ENCODE measurements at regions not wholly inside any gene's neighbourhood (a gene's known extent, or its start where the extent isn't known, plus 50 kb on each side); places are given as distances from the start of the nearest gene placed in this dataset.

DNA sequence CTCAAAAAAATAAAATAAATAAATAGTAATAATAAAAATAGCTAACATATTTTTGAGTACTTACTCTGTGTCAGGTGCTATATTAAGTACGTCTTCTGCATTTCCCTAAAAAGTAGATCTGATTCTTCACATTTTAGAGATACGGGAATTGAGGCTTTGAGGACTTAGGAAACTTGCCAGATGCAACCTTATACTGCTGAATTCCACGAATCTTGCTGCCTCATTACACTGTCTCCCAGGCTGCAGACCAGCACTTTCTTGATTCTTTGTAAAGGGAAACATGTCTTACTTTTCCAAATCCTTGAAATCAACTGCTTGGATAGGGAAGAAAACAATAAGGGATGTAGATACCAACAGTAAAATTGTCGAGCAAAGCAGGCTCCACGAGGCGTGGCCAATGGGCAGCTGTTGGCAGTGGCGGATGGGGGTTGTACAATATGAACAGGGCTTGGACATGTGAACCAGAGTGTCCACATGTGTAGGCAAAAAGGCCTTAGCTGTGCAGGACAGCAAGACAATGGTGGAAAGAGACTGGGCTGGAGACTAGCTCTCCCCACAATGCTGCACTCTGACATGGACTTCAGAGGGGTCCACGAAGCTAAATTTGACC lies 124.3 kb upstream of the RAI14 start:
- DNase-seq (ENCODE audit: low read depth in 2 of 2), result no peak

DNA sequence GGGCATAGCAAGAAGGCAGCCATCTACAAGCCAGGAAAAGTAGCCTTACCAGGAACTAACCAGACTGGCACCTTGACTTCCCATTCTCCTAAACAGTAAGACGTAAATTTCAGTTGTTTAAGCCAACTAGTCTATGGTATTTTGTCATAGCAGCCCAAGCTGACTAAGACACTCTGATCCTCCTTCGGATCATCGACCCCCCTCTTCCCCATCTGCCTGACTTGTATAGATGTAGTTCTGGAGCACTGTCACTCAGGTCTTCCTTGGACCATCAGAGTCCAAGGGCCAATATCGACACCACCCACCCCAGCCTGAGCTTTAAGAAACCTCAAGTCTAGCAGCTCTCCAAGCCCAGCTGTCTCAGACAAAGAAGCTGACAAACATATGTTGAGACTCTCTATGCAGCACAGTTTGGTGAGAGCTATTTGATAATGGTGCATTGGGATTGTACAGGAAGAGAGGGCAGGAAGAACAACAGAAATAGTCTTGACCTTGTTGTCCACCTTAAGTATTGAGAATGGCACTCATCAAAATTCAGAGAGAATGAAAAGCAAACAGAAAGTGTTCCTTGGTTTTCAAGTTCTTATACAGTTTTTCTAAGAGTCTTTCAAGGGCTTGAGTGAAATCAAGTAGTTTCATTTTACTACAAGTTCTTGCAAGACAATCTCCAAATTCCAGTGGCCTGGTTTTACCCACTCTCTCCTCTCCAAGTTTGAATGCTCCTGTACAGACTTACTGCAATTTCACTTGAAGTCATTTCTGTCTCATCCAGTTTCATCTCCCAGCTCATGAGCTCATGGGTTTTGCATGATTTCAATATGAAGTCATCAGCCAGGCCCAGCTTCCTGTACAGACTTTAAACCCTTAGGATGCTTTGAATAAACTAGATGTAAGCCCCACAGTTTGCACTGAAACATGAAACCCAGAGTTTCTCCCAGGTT lies 122.3 kb upstream of the RAI14 start:
- no peak for DNase-seq (ENCODE audit: low read depth in 2 of 2)

DNA sequence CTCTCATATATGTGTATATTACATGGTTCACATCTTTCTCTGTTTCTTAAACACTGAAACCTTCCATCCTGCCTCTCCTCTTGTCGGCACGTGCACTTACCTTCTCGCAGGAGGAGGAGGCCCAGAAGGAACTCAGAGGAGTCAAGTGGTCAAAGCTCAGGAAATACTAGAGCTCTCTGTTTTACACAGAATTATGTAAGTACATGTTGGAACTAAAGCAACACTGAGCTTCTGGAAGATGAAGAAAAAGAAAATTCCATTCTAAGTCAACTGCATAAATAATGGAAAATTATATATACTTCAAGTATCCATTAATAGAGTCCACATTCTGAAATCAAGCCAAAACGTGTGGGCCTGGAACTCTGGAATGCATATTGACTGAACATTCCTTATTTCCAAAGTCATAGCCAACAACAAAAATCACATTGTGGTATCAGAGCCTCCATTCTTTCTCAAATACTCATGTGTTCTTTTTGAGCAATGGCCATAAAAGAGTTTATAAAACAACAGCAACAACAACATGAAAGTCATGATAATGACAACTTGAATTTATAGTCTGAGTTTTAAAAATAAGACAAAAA lies 121.5 kb upstream of the RAI14 start:
- no peak for DNase-seq (ENCODE audit: low read depth in 2 of 2)

DNA sequence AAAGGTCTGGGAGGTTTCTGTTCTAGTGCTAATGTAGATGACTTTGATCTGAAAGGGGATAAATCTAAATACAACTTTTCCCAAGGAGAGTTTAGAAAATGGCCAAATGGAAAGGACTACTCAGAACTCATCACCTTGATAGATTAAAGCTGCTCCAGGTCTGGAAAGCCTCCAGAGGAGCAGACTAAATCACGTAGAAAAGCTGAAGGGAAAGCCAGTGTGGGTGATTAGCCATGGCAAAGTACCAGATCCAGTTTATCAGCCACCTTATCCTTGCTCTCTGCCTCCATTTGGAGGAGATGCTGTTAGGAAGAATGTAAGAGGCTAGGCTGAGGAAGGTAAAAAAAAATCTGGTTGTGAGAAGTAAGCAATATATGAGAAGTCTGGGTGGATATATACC lies 120.7 kb upstream of the RAI14 start:
- DNase-seq (ENCODE audit: low read depth in 2 of 2), result no peak

DNA sequence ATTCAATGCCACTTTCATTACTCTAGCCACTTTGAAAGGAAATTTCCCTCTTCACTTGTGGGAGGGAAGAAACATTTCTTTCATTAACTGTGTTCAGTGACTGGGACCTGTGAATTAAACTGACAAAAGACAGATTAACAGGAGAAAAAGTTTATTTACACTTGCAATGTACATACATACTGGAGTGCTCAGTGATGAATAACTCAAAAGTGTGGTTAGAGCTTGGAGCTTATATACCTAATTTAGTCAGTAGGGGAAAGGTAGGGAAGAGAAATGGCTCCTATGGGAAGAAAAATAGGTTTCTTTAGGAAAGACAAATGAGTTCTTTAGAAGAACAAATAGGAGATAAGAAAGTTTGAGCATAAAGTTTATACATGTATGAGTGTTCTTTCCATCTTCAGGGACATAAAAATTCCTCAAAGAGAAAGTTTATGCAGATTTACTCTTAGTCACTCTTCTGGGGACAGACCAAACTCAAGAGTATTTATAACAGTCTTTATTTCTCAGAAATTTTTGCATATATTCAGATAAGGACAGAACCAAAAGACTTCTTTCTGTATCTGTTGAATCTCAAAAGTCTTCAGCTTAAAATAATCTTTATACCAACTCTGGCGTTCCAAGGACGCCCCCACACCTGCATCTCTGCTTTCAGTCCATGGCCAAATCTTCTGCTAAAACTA lies 120.0 kb upstream of the RAI14 start:
- no peak for DNase-seq (ENCODE audit: low read depth in 2 of 2)

DNA sequence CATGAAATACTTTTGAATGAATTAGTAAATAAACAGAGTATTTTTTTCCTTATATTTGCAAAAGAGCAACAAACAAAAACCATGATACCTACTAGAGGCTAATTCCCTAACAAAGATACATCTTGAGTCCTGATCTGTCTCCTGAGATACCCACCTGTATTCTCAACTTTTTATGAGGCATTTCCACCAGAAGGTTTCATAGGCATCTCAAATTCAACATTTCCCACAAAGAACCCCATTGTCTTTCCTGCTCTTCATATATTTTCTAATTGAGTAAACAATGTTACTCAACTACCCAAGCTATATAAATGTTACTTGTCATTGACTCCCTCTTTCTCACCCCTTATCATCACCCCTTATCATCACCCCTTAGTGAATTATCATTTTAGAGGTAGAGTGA lies 119.4 kb upstream of the RAI14 start:
- no peak for DNase-seq (ENCODE audit: low read depth in 2 of 2)

DNA sequence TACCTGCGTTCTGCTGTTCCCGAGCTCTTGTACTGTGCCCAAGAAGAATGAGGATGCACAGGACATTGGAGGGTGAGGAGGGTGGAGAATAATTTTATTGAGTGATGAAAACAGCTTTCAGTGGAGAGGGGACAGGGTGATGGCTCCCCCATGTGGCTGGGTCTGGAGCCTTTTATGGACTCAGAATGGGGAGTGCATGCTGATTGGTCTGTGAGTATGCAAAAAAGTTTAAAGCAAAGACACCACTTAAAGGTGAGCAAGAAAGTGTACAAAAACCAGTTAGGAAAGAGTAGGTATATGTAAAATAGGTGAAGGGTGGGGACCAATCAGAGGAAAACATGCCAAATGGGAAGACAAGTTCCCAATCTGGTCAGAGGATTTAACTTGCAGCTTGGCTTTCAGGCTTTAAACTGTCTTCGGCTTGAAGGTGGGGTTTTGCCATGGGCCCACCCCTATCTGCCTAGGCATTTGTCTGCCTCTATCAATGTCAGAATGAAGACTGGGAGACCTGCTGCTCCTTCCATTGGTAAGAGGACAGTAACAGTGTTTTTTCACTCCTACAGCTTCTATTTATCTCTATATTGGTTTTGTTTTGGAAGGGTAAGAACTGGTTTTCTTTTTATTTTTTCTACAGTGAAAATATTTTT lies 118.0 kb upstream of the RAI14 start:
- no peak for DNase-seq (ENCODE audit: low read depth in 2 of 2)

DNA sequence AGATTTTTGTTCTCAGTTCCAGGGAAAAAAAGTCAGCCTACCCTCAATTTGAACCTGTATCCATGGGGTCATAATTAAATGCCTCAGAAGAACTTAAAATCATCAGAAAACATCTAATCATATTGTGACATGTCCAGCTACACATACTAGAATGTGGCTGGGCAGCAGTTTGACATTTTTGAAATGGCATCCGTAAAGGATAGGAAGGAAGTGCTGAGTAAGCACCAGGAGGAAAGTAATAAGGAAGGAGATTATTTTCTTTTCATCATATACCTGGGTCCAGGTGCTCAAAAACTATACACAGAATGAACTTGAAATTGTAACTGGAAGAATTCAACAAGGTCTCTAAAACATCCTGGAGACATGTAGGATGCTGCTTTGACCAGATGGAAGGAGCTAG lies 116.9 kb upstream of the RAI14 start:
- no peak for DNase-seq (ENCODE audit: low read depth in 2 of 2)

DNA sequence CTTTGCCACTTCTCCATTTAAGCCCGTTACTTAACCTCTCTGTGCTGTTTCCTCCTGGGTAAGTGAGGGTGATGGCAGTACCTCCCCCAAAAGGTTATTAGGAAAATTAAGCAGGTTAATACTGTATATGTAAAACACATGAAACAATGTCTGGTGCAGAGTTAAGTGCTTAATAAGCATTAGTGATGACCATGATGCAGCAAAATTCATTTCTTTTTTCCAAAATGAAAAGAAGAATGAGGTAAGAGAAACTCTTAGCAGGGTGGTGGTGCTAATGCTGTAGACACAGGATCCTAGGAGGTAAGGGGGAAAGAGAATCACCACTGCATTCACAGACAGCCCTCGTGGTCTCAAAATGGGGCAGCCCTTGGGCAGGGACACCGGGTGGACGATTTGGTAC lies 115.1 kb upstream of the RAI14 start:
- DNase-seq (ENCODE audit: low read depth in 2 of 2), result no peak

DNA sequence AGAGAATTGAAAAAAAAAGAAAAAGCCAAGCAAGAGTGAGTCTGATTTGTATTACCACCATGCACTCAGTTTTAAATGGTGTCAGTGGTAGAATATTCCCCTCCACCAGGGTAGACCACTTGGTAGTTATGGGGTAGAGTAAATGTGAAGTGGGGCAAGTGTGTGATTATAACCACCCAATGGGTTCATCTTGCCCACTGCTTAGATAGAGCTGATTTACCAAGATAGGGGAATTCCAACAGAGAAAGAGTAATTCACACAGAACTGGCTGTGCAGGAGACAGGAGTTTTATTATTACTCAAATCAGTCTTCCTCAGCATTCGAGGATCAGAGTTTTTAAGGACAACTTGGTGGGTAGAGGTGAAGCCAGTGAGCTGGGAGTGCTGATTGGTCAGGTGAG lies 113.3 kb upstream of the RAI14 start:
- no peak for DNase-seq (ENCODE audit: low read depth in 2 of 2)

DNA sequence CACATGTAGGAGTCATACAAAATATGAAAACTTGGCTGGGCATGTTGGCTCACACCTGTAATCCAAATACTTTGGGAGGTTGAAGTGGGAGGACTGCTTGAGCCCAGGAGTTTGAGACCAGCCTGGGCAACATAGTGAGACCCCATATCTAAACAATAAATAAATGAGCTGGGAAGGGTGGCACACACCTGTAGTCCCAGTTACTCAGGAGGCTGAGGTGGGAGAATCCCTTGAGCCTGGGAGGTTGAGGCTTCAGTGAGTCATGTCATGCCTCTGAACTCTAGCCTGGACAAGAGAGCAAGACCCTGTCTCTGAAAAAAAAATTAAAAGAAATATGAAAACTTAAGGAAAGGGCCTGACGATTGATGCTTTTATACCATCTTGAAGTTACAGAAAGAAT lies 112.4 kb upstream of the RAI14 start:
- DNase-seq (ENCODE audit: low read depth in 2 of 2), result no peak

DNA sequence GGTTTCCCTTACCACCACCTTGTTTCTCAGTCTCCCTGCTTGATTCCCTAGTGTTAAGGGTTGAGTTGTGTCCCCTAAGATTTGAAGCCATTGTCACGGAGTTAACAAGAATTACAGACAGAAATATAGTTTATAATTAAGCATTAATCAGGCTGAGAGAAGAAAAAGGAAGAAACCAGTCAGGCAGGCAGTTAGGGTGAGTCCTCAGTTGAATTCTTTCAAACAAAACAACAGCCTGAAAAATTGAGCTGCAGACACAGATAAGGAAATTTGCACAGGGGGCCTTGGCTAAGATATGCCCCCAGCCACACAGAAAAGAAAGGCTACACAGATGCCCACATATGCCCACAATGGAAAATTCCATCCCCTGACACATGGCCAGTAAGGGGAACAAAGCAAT lies 111.7 kb upstream of the RAI14 start:
- no peak for DNase-seq (ENCODE audit: low read depth in 2 of 2)

DNA sequence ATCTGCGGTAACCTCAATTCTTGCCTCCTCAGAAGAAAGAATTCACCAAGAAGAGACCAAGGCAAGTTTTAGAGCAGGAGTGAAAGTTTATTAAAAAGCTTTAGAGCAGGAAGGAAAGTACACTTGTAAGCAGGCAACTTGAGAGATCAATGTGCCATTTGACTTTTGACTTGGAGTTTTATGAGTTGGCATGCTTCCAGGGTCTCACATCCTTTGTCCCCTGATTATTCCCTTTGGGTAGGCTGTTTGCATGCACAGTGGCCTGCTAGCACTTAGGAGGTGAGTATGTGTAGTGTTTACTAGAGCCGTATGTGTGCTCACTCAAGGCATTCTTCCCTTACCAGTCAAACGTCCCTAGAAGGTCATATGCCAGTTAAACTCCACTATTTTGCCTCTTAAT lies 111.0 kb upstream of the RAI14 start:
- no peak for DNase-seq (ENCODE audit: low read depth in 2 of 2)

DNA sequence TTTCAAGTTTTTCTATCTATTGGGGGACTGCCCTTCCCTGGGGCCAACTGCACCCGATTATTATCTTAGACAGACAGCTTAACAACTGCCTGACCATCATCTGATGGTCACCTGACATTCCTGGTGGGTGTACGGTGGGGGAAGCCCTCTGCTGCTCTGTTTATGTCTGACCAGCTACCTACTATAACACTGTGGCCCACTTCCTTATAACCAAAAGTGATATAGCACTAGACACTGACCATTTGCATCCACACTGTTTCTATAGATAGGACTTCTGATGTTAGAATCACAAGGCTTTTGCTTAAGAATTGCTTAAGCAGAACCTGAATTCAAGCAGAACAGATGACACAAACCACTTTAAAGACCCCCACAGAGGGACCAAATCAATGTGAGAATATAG lies 110.5 kb upstream of the RAI14 start:
- DNase-seq (ENCODE audit: low read depth in 2 of 2), result no peak

DNA sequence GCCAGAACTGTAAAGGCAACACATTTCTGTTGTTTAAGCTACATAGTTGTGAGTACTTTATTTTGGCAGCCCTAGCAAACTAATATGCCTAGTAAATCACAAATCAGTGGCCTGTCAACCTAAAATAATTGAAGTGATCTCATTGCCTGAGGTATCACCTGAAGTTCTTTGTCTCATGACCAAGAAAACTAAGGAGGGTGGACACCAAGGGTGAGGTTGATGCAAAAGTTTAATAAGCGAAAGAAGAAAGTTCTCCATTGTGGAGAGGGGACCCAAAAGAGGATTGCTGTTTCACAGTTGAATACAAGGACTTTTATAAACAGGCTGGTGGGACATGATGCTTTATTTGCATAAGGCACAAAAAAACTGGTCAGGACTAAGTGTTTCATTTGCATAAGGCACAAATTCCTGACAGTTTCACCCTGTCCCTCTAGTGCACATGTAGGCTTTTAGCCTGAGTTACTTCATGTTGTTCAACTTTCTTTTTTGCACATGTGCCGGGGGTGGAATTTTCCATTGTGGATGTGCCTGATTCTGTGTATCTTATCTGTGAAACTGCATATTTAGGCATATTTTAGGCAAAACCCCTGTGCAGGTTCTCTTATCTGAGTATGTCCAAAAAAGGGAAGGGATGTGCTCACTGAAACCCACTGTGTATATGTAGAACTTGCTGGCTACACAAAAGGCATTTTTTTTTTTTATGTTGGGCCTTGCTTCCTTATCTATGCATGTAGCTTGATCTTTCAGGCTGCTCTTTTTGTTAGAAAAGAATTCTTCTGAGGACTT lies 108.6 kb upstream of the RAI14 start:
- DNase-seq (ENCODE audit: low read depth in 2 of 2), result no peak

DNA sequence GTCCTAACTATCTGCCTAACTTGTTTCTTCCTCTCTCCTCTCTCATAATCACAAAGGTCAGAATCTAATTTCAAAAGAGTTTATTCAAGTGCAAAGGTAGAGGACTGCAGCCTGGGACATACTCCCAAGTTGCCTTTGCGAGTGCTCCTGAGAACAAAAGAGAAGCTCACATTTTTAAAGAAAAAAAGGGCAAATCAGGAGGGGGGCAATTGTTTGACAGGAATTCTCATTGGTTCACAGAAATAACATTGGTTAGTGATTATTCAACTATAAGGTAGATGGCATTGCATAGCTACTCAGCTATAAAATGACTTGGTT lies 108.1 kb upstream of the RAI14 start:
- DNase-seq (ENCODE audit: low read depth in 2 of 2), result no peak

DNA sequence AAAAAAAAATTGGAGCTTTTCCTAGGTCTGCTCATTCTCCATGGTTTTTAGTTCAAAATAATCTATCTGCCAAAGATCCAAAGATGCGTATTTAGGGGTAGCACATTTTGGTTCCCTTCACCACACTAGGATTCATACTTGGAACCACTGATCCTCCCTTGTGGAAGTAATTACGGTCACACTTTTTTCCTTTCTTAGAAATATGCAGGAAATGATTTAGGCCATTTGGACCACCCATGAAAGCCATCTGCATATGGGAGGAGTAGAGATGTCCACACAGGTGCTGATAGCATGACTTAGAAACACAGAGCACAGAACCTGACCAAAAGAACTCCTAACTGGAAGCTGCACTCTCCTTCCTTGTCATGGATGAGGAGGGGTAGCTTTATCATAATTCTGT lies 105.9 kb upstream of the RAI14 start:
- DNase-seq (ENCODE audit: low read depth in 2 of 2), result no peak

DNA sequence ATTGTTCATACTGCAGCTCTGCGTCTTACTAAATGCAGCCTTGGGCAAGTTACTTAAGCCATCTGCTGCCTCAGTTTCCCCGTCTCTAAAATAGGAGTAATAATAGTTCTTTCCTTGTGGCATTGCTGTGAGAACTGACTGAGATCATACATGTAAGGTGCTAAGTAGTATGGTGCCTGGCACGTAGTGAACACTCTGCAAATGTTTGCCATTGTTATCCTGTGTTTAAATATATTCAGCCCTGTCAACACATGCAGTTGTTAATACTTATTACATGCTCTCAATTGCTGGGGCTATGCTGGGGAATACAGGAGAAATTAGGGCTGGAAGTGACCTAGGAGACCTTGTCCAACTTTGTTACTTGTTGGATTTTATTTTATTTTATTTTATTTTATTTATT lies 105.2 kb upstream of the RAI14 start:
- no peak for DNase-seq (ENCODE audit: low read depth in 2 of 2)

DNA sequence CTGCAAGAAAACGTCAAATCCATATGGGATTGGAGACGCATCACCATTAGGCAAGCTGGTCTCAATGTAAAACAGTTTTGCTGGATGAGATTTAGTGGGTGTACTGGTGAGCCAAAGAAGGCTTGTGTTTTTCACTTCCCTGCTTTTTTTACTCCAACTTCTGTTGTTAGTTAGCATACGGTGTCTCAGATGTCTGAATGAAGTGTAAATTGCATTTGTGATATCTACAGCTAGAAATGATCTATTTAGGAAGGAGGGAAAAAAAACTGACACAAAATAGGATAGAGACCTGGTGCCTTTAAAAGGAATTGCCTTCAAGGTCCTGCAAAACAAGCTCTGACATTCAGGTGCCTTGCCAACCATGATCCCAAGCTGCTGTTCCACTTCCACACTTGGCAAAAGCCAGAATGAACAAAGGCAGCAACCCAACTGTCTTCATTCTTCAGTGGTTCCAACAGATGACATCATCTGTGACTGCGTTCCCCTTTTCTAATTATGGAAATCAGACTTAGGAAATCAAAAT lies 104.2 kb upstream of the RAI14 start:
- no peak for DNase-seq (ENCODE audit: low read depth in 2 of 2)

DNA sequence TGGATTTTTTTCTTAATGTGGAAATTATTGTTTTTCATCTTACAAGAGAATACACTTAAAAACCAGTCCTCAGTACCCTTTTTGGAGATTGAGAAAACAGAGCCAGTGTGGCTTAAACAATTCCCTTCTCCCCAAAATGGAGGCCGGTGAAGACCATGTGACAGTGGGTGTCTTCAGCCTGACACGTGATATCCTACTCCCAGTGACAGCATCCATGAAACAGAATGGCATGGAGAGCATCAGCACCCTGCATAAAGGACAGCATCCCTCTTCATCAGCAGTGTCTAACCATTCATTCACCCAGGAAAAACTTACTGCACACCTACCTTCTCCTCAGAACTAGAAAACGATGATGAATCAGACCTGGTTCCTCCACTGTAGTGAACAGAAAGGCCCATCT lies 103.4 kb upstream of the RAI14 start:
- DNase-seq (ENCODE audit: low read depth in 2 of 2), result no peak

DNA sequence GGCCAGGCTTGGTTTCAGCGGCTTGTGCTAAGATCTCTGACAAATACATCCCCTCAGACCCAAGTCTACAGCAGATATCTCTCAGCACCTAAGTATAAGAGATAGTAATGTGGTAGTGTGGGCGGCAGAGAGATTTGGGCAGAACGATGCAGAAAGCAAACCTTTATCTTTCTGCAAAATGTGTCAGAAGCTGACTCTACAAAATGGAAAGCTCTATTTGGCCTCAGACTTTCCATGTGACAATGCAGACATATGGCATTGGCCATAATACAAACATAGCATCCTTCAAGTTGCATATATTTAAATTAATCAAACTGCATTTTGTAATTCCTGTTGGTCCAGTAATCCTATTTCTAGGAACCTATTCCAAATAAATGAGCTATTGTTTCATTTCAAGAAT lies 102.5 kb upstream of the RAI14 start:
- no peak for DNase-seq (ENCODE audit: low read depth in 2 of 2)
